DOHH2 (cell line): ENCODE measurements at regions not wholly inside any gene's neighbourhood (a gene's known extent, or its start where the extent isn't known, plus 50 kb on each side); places are given as distances from the start of the nearest gene placed in this dataset.
"Not testable (repeated sequence)": the region's sequence is repeated elsewhere in the genome, so short reads cannot be mapped to it uniquely, and the experiment has no call there.

Experiments
- H3F3A ChIP-seq: fragments of 200-600 bp; sonication (generic), shearing (Covaris generic); 2 replicates; pipeline ENCODE4 v1.6.0; 2016; ENCODE audit warnings: antibody characterized with exemption, mild to moderate bottlenecking; ENCODE audit not compliant: control insufficient read depth, insufficient read depth
- H3K27ac ChIP-seq: fragments of 200-600 bp; sonication (generic); 2 replicates; pipeline ENCODE4 v1.5.1; 2014; ENCODE audit warnings: low read depth, mild to moderate bottlenecking, low read length, moderate library complexity
- H3K27me3 ChIP-seq: fragments of 200-600 bp; sonication (generic); 2 replicates; pipeline ENCODE4 v1.6.1; 2014; ENCODE audit warnings: mild to moderate bottlenecking, low read length, mixed read lengths; ENCODE audit not compliant: control insufficient read depth
- H3K36me3 ChIP-seq: fragments of 200-600 bp; sonication (generic); 2 replicates; pipeline ENCODE4 v1.6.1; 2014; ENCODE audit warnings: mild to moderate bottlenecking, low read length, moderate library complexity, mixed read lengths; ENCODE audit not compliant: control insufficient read depth
- H3K4me1 ChIP-seq: fragments of 200-600 bp; sonication (generic); 2 replicates; pipeline ENCODE4 v1.6.1; 2014; ENCODE audit warnings: mild to moderate bottlenecking, low read length, mixed read lengths; ENCODE audit not compliant: control insufficient read depth
- H3K4me2 ChIP-seq: fragments of 200-600 bp; sonication (generic); 2 replicates; pipeline ENCODE4 v1.6.0; 2014; ENCODE audit warnings: mild to moderate bottlenecking, low read length, moderate library complexity
- H3K4me3 ChIP-seq: fragments of 200-600 bp; sonication (generic); 2 replicates; pipeline ENCODE4 v1.5.1; 2014; ENCODE audit warnings: mild to moderate bottlenecking, low read length, mixed read lengths
- H3K79me2 ChIP-seq: fragments of 200-600 bp; sonication (generic); 2 replicates; pipeline ENCODE4 v1.6.1; 2014; ENCODE audit warnings: mild to moderate bottlenecking, low read length, mixed read lengths; ENCODE audit not compliant: control insufficient read depth
- H3K9me2 ChIP-seq: fragments of 200-600 bp; sonication (generic); replicated peaks from 2 replicates; pipeline ENCODE4 v1.6.1; 2014; ENCODE audit warnings: mild to moderate bottlenecking, low read length, mixed read lengths; ENCODE audit not compliant: control insufficient read depth
- H3K9me3 ChIP-seq: fragments of 200-600 bp; sonication (generic); 2 replicates; pipeline ENCODE4 v1.6.1; 2014; ENCODE audit warnings: antibody characterized with exemption, low read length, mixed read lengths; ENCODE audit not compliant: control insufficient read depth, insufficient read depth
- H4K20me1 ChIP-seq: fragments of 200-600 bp; sonication (generic); 2 replicates; pipeline ENCODE4 v1.6.0; 2014; ENCODE audit warnings: low read depth, mild to moderate bottlenecking, antibody characterized with exemption, low read length, moderate library complexity; ENCODE audit not compliant: control insufficient read depth, insufficient read depth
- CTCF ChIP-seq: fragments of 200-600 bp; sonication (generic); IDR thresholded peaks from one replicate; pipeline ENCODE4 v1.5.1; 2014; ENCODE audit warnings: antibody characterized with exemption, mild to moderate bottlenecking, low read depth, low read length; ENCODE audit not compliant: poor library complexity, severe bottlenecking
- EZH2phosphoT487 ChIP-seq: fragments of 200-600 bp; sonication (generic); IDR thresholded peaks from 2 replicates; pipeline ENCODE4 v1.6.1; 2017; ENCODE audit warnings: borderline replicate concordance, mild to moderate bottlenecking, antibody characterized with exemption, low read length, moderate library complexity, mixed read lengths

DNA sequence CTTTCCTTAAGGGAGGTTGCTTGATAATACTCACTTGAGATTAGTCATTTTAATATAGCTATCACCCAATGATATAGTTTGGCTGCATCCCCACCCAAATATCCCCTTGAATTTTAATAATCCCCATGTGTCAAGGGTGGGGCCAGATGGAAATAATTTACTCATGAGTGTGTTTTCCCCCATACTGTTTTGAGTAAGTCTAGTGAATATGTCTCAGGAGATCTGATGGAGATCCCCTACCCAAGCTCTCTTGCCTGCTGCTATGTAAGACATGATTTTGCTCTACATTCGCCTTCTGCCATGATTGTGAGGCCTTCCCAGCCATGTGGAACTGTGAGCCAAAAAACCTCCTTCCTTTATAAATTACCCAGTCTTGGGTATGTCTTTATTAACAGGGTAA lies 539.7 kb upstream of the GRID2 start:
- H3K9me3 ChIP-seq, result no peaks in the 10 kb centered on the region
- TF ChIP-seq CTCF (no peak), EZH2phosphoT487 (no peak)
- no peak overlapping the region for H3K4me2 ChIP-seq
- no peaks in the 10 kb centered on the region for H3F3A ChIP-seq
- no peak overlapping the region for H3K27ac ChIP-seq
- no peak overlapping the region for H3K4me3 ChIP-seq
- no peaks in the 10 kb centered on the region for H3K4me1 ChIP-seq
- H4K20me1 ChIP-seq, result no peaks in the 10 kb centered on the region
- H3K27me3 ChIP-seq, result no peaks in the 10 kb centered on the region
- no peaks in the 10 kb centered on the region for H3K36me3 ChIP-seq
- no peaks in the 10 kb centered on the region for H3K79me2 ChIP-seq
- no peaks in the 10 kb centered on the region for H3K9me2 ChIP-seq

GRCh38 chr4:91769912-91770311 lies 533.9 kb upstream of the GRID2 start:
- Histone ChIP-seq H3K4me1 (no peaks in the 10 kb centered on the region), H3K27ac (no peak overlapping the region), H3K4me3 (no peak overlapping the region), H3K9me3 (no peaks in the 10 kb centered on the region), H3K27me3 (no peaks in the 10 kb centered on the region), H4K20me1 (no peaks in the 10 kb centered on the region), H3F3A (no peaks in the 10 kb centered on the region), H3K4me2 (no peak overlapping the region), H3K79me2 (no peaks in the 10 kb centered on the region), H3K36me3 (no peaks in the 10 kb centered on the region), H3K9me2 (no peaks in the 10 kb centered on the region)
- TF ChIP-seq EZH2phosphoT487, result no peak
- TF ChIP-seq CTCF, result no peak

DNA sequence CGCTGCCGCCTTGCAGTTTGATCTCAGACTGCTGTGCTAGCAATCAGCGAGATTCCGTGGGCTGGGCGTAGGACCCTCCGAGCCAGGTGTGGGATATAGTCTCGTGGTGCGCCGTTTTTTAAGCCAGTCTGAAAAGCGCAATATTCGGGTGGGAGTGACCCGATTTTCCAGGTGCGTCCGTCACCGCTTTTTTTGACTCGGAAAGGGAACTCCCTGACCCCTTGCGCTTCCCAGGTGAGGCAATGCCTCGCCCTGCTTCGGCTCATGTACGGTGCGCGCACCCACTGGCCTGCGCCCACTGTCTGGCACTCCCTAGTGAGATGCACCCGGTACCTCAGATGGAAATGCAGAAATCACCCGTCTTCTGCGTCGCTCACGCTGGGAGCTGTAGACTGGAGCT lies 512.1 kb upstream of the GRID2 start:
- not testable (repeated sequence) for H3K27ac ChIP-seq, H3K4me3 ChIP-seq, H3K9me3 ChIP-seq, H3K4me2 ChIP-seq, H3F3A ChIP-seq, H3K27me3 ChIP-seq, H3K4me1 ChIP-seq, H3K36me3 ChIP-seq, H3K9me2 ChIP-seq, H3K79me2 ChIP-seq, H4K20me1 ChIP-seq

- Histone ChIP-seq H3K9me2 (no peaks in the 10 kb centered on the region), H3K79me2 (no peaks in the 10 kb centered on the region), H3K9me3 (no peaks in the 10 kb centered on the region; the same call in 1 of the 2 replicates), H3K4me3 (no peak overlapping the region), H4K20me1 (no peaks in the 10 kb centered on the region), H3F3A (no peaks in the 10 kb centered on the region), H3K27ac (no peak overlapping the region), H3K36me3 (no peaks in the 10 kb centered on the region), H3K4me2 (no peak overlapping the region), H3K4me1 (no peaks in the 10 kb centered on the region), H3K27me3 (no peaks in the 10 kb centered on the region)
- no peak for TF ChIP-seq CTCF
- TF ChIP-seq EZH2phosphoT487, result no peak
Observed at GRCh38 chr4:91795947-91796346, 507.8 kb upstream of the GRID2 start.
